ENCODE measurements at regions not wholly inside any gene's neighbourhood (a gene's known extent, or its start where the extent isn't known, plus 50 kb on each side); places are given as distances from the start of the nearest gene placed in this dataset.
"Not testable (repeated sequence)": the region's sequence is repeated elsewhere in the genome, so short reads cannot be mapped to it uniquely, and the experiment has no call there.

- no peak for DNase-seq
Measured at GRCh38 chr4:86481440-86481839, 112.7 kb upstream of the PTPN13 start.

GRCh38 chr4:86482306-86483172 lies 111.6 kb upstream of the PTPN13 start:
- no peak for DNase-seq

GRCh38 chr4:86483173-86483490 lies 111.0 kb upstream of the PTPN13 start:
- no peak for DNase-seq

GRCh38 chr4:86483773-86484172 lies 110.3 kb upstream of the PTPN13 start:
- DNase-seq = no peak

- DNase-seq = no peak
Measured at GRCh38 chr4:86484241-86484640, 109.9 kb upstream of the PTPN13 start.

GRCh38 chr4:86487738-86488348 lies 106.3 kb upstream of the PTPN13 start:
- DNase-seq = no peak

- DNase-seq = no peak
Measured at GRCh38 chr4:86493460-86493859, 100.7 kb upstream of the PTPN13 start.

GRCh38 chr4:86496094-86497080 lies 97.7 kb upstream of the PTPN13 start:
- no peak for DNase-seq

GRCh38 chr4:86497131-86497530 lies 97.0 kb upstream of the PTPN13 start:
- DNase-seq = no peak

GRCh38 chr4:86497980-86498862 lies 95.9 kb upstream of the PTPN13 start:
- no peak for DNase-seq

GRCh38 chr4:86498863-86499166 lies 95.3 kb upstream of the PTPN13 start:
- DNase-seq = no peak

GRCh38 chr4:86500527-86500926 lies 93.6 kb upstream of the PTPN13 start:
- DNase-seq = no peak

GRCh38 chr4:86502081-86502480 lies 92.0 kb upstream of the PTPN13 start:
- no peak for DNase-seq

- DNase-seq = no peak
Measured at GRCh38 chr4:86506591-86506990, 87.5 kb upstream of the PTPN13 start.

- DNase-seq = no peak
Measured at GRCh38 chr4:86508436-86508835, 85.7 kb upstream of the PTPN13 start.

- DNase-seq = no peak
Measured at GRCh38 chr4:86511590-86511989, 82.5 kb upstream of the PTPN13 start.

- DNase-seq = no peak
Measured at GRCh38 chr4:86512631-86513030, 81.5 kb upstream of the PTPN13 start.

GRCh38 chr4:86515963-86516362 lies 78.2 kb upstream of the PTPN13 start:
- DNase-seq = not testable (repeated sequence)

GRCh38 chr4:86521373-86521969 lies 72.6 kb upstream of the PTPN13 start:
- no peak for DNase-seq

- DNase-seq = no peak
Measured at GRCh38 chr4:86522349-86522748, 71.8 kb upstream of the PTPN13 start.

- DNase-seq = no peak
Measured at GRCh38 chr4:86523333-86523732, 70.8 kb upstream of the PTPN13 start.

- not testable (repeated sequence) for DNase-seq
Measured at GRCh38 chr4:86527713-86528112, 66.4 kb upstream of the PTPN13 start.
